ENCODE measurements at regions not wholly inside any gene's neighbourhood (a gene's known extent, or its start where the extent isn't known, plus 50 kb on each side); places are given as distances from the start of the nearest gene placed in this dataset.

- no peak for DNase-seq (ENCODE audit: low spot score)
Measured at GRCh38 chr15:87154761-87155160, 1075.1 kb downstream of the AGBL1 start.

DNA sequence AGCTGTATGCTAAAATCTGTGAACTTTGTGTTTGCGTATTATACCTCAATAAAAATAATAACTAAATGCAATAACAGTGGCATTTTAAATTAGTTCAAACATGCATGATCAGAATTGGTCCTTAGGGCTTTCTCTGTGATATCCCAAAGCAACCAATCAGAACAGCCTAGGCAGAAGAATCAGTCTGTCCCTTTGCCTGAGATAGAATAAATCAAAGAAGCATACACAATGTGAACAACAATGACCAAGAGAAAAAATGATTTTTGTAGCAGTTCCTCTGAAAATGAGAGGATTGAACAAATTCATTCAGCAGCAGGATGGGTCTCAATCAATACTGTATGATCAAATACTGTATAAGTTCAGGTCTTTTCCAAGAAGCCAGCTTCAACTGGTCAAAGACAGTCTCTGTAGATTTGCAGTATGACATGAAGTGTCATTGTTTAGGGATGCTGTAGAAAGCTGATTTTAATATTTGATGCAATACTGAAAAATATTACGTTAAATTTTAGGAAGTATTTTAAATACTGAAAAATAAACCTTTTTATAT lies 1071.6 kb downstream of the AGBL1 start:
- DNase-seq (ENCODE audit: low spot score), result no peak

GRCh38 chr15:87145696-87146095 lies 1066.0 kb downstream of the AGBL1 start:
- DNase-seq (ENCODE audit: low spot score), result no peak

DNA sequence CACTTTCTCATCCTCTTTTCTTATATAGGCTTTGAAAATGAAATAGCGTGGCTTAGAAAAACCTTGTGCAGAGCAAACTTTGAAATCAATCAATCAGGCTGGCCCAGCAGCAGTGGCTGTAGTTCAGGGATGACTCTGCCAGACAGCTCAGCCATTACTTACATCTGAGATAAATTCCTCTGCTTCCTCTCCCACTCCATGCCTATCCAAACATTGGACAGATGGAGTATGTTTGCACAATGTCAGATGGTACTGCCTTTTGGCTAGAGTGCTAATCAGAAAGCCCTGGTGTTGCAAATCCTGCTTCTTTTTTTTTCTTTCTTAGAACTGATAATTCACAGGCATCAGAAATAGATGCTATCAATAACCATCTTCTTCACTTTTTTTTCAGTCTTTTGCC lies 1065.1 kb downstream of the AGBL1 start:
- DNase-seq (ENCODE audit: low spot score), result no peak

DNA sequence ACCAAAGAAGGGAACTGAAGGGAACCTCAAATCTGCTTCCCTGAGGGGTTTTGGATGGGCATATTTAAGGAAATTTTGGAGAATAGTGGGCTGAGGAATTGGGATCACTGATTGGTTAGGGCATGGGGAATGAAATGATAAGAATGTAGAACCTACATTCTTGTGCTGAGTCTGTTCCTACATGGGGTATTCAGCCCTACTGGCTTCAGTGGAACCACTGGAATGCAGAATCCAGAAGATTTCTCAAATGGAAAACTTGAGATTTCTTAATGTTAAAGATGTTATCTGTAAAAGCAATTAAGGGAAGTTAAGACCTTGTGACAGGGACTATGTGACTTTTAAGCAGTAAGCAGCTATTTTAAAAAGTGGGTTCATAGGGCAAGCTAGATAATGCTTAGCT lies 1062.4 kb downstream of the AGBL1 start:
- DNase-seq (ENCODE audit: low spot score), result no peak

GRCh38 chr15:87135109-87135508 lies 1055.4 kb downstream of the AGBL1 start:
- no peak for DNase-seq (ENCODE audit: low spot score)

GRCh38 chr15:87133704-87134103 lies 1054.0 kb downstream of the AGBL1 start:
- no peak for DNase-seq (ENCODE audit: low spot score)

- no peak for DNase-seq (ENCODE audit: low spot score)
Measured at GRCh38 chr15:87131067-87131466, 1051.4 kb downstream of the AGBL1 start.

DNA sequence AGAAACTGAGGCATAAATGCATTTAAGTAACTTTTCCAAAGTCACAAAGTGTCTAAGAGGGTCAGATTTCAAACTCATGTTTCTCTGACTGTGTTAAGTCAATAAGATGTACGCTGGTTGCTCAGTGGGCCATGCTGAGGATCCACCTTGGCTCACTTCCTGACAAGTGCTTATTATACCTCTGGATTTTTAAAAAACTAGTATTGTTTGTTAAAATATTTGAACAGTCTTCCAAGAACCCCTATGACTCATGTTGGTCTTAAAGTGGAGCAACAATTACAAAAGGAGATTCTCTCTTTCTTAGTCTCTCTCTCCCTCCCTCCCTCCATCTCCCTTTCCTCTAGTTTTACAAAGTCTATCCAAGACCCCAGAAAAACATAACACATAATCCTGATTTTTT lies 1050.2 kb downstream of the AGBL1 start:
- DNase-seq (ENCODE audit: low spot score), result no peak

DNA sequence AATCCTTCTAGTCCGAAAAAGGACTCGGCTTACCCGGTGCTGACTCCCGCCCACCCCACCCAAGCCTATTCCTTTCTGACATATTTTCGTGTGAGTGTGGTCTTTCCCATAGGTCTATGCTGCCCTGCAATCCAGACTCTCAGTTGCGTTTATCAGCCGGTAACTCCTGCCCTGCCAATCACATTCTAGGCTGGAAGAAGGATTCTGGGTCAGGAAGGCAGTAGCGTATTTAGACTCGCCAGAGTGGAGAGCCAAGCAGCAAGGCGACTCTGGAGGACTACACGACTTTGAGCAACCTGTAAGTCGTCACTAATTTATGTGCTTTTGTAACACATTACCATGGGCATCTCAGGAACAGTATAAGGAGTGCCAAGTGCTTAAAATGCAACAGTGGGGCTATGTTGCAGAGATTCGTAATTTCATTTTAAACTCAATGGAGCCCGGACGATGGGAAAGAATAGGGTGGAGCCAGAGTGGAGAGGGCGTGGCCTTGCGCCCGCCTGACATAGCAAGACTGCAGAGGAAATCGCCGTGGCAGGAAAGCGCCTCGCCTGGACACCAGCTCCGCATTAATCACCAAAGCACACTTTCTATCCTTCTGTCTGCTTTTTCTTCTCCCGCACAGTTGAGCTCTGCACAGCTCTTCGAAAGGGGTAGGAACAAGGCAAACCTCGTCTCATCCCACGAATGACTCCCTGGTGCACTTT lies 1044.2 kb downstream of the AGBL1 start:
- DNase-seq (ENCODE audit: low spot score), result no peak

GRCh38 chr15:87121336-87121735 lies 1041.7 kb downstream of the AGBL1 start:
- no peak for DNase-seq (ENCODE audit: low spot score)

DNA sequence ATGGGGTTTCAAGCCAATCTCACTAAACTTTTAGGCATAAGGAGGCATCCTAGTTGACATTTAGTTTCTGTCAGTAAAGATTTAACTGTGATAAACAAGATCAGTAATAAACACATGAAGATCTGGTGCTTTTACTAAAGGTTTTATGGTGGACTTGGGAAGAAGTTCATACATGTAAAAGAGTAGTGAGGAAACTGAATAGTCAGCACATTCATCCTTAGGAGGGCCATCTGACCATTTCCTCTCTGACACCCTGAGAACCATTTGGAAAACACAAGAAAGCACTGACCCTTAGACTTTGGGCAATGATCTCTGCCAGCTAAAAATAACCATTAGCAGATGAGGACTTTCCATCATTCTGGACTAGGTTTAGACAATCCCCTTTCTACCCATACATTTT lies 1040.9 kb downstream of the AGBL1 start:
- no peak for DNase-seq (ENCODE audit: low spot score)

GRCh38 chr15:87118846-87119245 lies 1039.2 kb downstream of the AGBL1 start:
- DNase-seq (ENCODE audit: low spot score), result no peak

DNA sequence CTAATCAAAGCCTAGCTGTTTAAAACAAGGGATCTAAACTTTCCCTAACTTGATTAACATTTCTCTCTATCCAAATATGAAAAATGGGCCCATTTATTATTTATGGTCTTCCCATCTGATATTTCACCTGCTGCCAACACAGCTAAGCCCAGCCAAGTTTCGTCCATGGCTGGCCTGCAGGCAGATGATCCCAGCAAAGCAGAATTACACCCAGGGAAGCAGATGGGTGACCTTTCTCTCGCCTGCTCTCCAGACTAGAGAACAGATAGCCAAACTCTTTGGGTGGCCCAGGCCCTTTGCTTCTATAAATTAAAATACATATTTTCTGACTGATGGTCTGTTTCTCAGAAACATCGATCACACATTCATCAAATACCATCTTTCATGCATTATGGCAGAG lies 1038.8 kb downstream of the AGBL1 start:
- DNase-seq (ENCODE audit: low spot score), result no peak

DNA sequence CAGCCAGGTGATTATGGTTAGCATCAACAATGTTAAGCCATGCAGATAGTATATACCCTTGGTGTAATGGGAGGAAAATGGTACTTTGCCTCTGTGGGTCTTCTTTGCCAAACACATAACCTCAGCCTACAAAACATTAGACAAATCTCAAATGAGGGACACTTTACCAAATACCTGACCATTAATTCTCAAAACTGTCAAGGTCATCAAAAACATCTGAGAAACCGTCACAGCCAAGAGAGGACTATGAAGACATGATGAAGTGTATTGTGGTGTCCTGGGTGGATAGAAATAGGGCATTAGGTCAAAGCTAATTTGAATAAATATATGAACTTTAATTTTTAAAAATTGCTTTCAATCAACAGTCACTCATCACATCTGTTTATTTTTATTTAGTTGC lies 1036.1 kb downstream of the AGBL1 start:
- no peak for DNase-seq (ENCODE audit: low spot score)

DNA sequence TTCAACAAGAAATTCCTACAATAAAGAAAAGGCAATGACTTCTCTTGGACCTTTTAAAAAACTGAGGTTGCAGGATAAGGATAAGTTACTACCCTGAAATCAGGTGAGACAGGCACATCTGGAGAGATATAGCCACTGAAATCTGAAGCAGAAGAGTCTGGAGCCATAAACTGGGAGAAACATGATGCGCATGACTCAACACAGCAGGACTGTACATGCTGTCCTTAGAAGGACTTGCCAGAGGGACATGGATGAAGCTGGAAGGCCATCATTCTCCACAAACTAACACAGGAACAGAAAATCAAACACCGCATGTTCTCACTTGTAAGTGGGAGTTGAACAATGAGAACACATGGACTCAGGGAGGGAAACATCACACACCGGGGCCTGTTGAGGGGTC lies 1020.2 kb downstream of the AGBL1 start:
- DNase-seq (ENCODE audit: low spot score), result no peak

DNA sequence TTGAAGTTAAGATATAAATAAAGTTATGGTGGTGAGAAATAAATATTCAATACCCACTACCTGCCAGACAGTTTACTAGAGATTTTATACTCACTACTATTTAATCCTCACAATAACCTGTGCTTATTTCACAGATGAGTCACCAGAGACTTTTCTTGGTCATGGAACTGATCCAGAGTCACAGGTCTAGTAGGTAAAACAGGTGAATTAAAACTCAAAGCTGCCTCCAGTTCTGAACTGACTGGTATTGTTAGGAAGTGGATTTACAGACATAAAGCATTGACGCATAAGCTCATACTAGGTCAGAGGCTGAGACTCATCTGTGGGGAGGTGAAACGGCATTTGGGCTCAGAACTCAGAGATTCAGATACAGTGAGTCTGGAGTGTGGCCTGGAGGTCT lies 1009.9 kb downstream of the AGBL1 start:
- DNase-seq (ENCODE audit: low spot score), result no peak

GRCh38 chr15:87083201-87083600 lies 1003.5 kb downstream of the AGBL1 start:
- no peak for DNase-seq (ENCODE audit: low spot score)

DNA sequence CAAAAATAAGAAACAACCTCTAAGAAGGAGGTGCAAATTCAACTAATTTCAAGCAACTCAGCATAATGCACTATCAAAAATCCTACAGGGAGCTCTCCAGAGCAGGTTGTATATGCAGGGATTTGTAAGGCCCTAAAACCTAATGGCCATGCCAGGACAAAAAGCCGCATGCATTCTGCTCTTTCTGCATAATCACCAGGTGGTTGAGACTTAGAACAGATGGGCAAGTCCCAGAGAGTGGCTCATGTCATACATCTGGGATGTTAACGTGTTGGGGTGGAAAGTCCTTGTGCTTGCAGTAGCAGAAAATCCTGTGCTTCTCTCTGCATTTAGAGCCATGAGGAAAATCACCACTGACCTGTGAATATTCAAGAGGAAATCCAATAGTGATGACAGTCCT lies 1002.9 kb downstream of the AGBL1 start:
- DNase-seq (ENCODE audit: low spot score), result no peak

GRCh38 chr15:87080547-87080946 lies 1000.9 kb downstream of the AGBL1 start:
- no peak for DNase-seq (ENCODE audit: low spot score)

Data from RKO (cell line).